Lower lobe of right lung (tissue), 2 donors: ENCODE measurements at regions not wholly inside any gene's neighbourhood (a gene's known extent, or its start where the extent isn't known, plus 50 kb on each side); places are given as distances from the start of the nearest gene placed in this dataset.

Experiments
- ATAC-seq, 2 donors: fragments of 200-7000 bp; cut with Tn5 transposase; one replicate each; pipeline ENCODE4 v1.9.1; 2020 to 2022; ENCODE audit warnings: mild to moderate bottlenecking in 2 of 2, moderate library complexity in 2 of 2
- DNase-seq: peaks from one replicate; pipeline ENCODE4 v3.0.0-alpha.2; 2020
- H3K27ac ChIP-seq: fragments of 200-600 bp; one replicate; pipeline ENCODE4 v1.8.0; 2022
- H3K27me3 ChIP-seq: fragments of 200-600 bp; one replicate; pipeline ENCODE4 v1.8.0; 2022; ENCODE audit warnings: low read depth
- H3K36me3 ChIP-seq: fragments of 200-600 bp; one replicate; pipeline ENCODE4 v1.8.0; 2022; ENCODE audit warnings: mild to moderate bottlenecking
- H3K4me1 ChIP-seq: fragments of 200-600 bp; one replicate; pipeline ENCODE4 v1.8.0; 2022
- H3K4me3 ChIP-seq: fragments of 200-600 bp; one replicate; pipeline ENCODE4 v1.8.0; 2022; ENCODE audit warnings: mild to moderate bottlenecking
- H3K9me3 ChIP-seq: fragments of 200-600 bp; one replicate; pipeline ENCODE4 v1.8.0; 2022
- intact Hi-C: fragments of 100-400 bp; cut with DNase I; formaldehyde crosslinking; loops from one replicate; pipeline ENCODE4 v1.11.0; 2022
- TF ChIP-seq, protein P1 (sequence below): fragments of 200-600 bp; IDR thresholded peaks from one replicate; pipeline ENCODE4 v1.8.0; 2022; ENCODE audit warnings: antibody characterized with exemption, mild to moderate bottlenecking
- donor health status: DM: no; HTN: yes; CAD: no; lungs with severe emphysema.

DNA sequence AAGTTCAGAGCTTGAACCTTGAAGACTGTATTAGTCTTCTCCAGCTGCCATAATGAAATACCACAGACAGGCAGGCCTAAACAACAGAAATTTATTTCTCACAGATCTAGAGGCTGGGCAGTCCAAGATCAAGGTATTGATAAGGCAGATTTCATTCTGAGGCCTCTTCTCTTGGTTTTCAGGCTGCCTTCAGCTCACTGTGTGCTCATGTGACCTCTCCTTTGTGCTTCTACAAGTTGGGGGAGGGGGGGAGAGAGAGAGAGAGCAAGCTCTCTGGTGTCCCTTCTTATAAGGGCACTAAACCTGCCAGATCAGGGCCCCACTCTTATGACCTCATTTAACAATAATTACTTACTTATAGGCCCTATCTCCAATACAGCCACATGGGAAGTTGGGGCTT lies 102.6 kb upstream of the RSPO3 start:
- Histone ChIP-seq H3K36me3 (no peaks in the 10 kb centered on the region), H3K27ac (no peak overlapping the region), H3K4me1 (no peaks in the 10 kb centered on the region), H3K4me3 (no peak overlapping the region), H3K27me3 (no peaks in the 10 kb centered on the region), H3K9me3 (no peaks in the 10 kb centered on the region)
- TF ChIP-seq, protein P1, sequence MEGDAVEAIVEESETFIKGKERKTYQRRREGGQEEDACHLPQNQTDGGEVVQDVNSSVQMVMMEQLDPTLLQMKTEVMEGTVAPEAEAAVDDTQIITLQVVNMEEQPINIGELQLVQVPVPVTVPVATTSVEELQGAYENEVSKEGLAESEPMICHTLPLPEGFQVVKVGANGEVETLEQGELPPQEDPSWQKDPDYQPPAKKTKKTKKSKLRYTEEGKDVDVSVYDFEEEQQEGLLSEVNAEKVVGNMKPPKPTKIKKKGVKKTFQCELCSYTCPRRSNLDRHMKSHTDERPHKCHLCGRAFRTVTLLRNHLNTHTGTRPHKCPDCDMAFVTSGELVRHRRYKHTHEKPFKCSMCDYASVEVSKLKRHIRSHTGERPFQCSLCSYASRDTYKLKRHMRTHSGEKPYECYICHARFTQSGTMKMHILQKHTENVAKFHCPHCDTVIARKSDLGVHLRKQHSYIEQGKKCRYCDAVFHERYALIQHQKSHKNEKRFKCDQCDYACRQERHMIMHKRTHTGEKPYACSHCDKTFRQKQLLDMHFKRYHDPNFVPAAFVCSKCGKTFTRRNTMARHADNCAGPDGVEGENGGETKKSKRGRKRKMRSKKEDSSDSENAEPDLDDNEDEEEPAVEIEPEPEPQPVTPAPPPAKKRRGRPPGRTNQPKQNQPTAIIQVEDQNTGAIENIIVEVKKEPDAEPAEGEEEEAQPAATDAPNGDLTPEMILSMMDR = no peak
- no peak for DNase-seq
- intact Hi-C loops = no loop called here
- ATAC-seq = no peak

- Histone ChIP-seq H3K4me3 (no peak overlapping the region), H3K4me1 (no peaks in the 10 kb centered on the region), H3K27me3 (no peaks in the 10 kb centered on the region), H3K36me3 (no peaks in the 10 kb centered on the region), H3K27ac (no peak overlapping the region), H3K9me3 (no peaks in the 10 kb centered on the region)
- ATAC-seq = no peak
- DNase-seq = no peak
- TF ChIP-seq, protein P1 = no peak
- intact Hi-C loops = no loop called here
Observed at GRCh38 chr6:127019828-127020227, 98.6 kb upstream of the RSPO3 start.

DNA sequence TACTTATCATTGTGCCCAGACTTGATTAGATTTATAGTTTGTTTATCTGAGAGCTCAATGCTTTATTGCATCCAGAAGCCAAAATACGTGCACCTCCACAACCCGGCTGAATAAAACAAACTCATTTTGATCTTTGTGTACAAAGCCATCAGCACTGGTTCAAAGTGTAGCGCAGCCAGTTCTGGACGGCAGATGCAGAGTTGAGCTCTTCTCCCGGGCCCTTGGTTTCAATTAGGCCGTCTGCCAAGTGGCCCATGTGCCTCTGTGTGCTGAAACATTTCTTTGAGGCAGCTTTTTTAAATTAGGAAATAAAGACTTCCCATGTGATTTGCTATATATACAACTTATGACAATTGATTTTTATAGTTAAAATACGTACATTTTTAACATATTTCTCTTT lies 96.2 kb upstream of the RSPO3 start:
- DNase-seq (peak; percentile 53), ATAC-seq (peak; percentile 27 to 34)
- no peaks in the 10 kb centered on the region for H3K27me3 ChIP-seq
- H3K27ac ChIP-seq = no peak overlapping the region
- H3K36me3 ChIP-seq = no peaks in the 10 kb centered on the region
- TF ChIP-seq, protein P1 = no peak
- H3K4me1 ChIP-seq = no peaks in the 10 kb centered on the region
- H3K9me3 ChIP-seq = no peaks in the 10 kb centered on the region
- no peak overlapping the region for H3K4me3 ChIP-seq
- intact Hi-C loops = no loop called here

DNA sequence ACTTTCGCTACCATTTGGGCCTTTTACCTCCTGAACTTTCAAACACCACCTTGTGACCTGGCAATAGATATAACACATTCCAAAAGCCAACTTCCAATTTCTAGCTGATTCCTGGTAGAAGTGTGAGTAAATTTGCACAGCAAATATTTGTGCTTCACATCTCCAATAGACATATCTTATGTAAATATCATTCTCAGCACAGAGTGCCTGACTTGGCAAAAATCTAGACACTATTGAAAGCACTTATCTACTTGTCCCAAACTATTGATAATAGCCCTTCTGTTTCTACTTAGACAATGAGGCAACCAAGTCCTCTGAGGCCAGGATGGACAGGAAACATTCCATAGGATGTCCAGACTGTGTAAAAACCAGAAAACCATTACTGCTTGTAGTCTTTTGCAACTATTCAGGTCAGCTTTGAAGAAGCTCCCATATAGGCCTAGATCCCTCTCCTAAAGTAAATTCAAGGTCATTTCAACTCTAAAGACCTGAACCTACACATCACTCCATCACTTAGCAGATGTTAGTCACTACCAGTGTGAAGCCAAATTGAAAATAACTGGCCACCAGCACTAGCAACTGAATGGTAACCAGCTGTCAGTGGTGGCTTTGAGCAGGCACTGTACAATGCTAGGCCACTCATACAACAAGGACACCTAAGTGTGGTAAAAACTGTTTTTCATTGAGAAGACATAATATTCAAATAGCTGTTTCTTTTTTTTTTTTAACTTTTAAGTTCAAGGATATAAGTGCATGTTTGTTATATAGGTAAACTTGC lies 95.3 kb upstream of the RSPO3 start:
- ATAC-seq = peak in 1 of 2 donors; percentile 76
- TF ChIP-seq, protein P1 = no peak
- Histone ChIP-seq H3K4me1 (no peaks in the 10 kb centered on the region), H3K27me3 (no peaks in the 10 kb centered on the region), H3K9me3 (no peaks in the 10 kb centered on the region), H3K4me3 (no peak overlapping the region), H3K27ac (no peak overlapping the region), H3K36me3 (no peaks in the 10 kb centered on the region)
- intact Hi-C loops = no loop called here
- DNase-seq = no peak

DNA sequence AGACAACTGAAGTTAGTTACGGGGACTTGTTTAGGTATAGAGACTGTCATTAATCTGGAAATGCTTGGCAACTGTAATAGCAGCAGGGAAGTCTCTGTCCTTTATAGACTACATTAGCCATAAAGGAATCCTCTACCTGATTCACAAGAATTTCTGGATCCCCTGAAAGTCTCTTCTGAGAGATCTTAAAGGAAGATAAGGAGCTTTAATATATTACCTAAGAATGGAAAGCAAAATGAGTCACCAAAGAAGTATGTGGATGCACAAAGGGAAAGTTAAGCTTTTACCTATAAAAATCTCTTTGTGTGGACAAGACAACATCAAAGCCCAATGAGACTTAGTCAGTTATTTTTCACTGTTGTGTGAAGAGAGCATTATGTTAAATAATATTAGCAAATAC lies 92.2 kb upstream of the RSPO3 start:
- TF ChIP-seq, protein P1 = no peak
- Histone ChIP-seq H3K9me3 (no peaks in the 10 kb centered on the region), H3K36me3 (no peaks in the 10 kb centered on the region), H3K27me3 (no peaks in the 10 kb centered on the region), H3K4me1 (no peaks in the 10 kb centered on the region), H3K27ac (no peak overlapping the region), H3K4me3 (no peak overlapping the region)
- intact Hi-C loops = no loop called here
- DNase-seq (no peak), ATAC-seq (no peak)
